Ovary (tissue), 7 donors: ENCODE measurements at regions not wholly inside any gene's neighbourhood (a gene's known extent, or its start where the extent isn't known, plus 50 kb on each side); places are given as distances from the start of the nearest gene placed in this dataset.

ENCODE experiments used
- DNase-seq, 5 donors: peaks; one replicate each; pipeline ENCODE4 v3.0.0-alpha.2; 2019 to 2020
- H3K27ac ChIP-seq, 2 donors: fragments of 200-600 bp; one replicate each; pipeline versions ENCODE4 v1.5.1 to v1.8.0; 2019 to 2022
- H3K27me3 ChIP-seq: fragments of 200-600 bp; one replicate; pipeline ENCODE4 v1.8.0; 2022
- H3K36me3 ChIP-seq: fragments of 200-600 bp; sonication (generic); one replicate; pipeline ENCODE4 v1.5.1; 2019
- H3K4me1 ChIP-seq: one replicate; pipeline ENCODE4 v1.8.1; 2013; ENCODE audit warnings: mild to moderate bottlenecking, moderate library complexity; ENCODE audit not compliant: insufficient read depth
- H3K4me3 ChIP-seq: fragments of 200-600 bp; sonication (generic); one replicate; pipeline ENCODE4 v1.5.1; 2017
- H3K9me3 ChIP-seq, 2 donors: fragments of 200-600 bp in 1 of 2; sonication (generic) in 1 of 2; one replicate each; pipeline versions ENCODE4 v1.5.1 to v1.8.1; 2013 to 2019; ENCODE audit warnings: mild to moderate bottlenecking in 1 of 2, moderate library complexity in 1 of 2
- EP300 ChIP-seq: sonication (generic); formaldehyde crosslinking; IDR thresholded peaks from one replicate; pipeline ENCODE4 v1.6.1; 2017; ENCODE audit warnings: antibody characterized with exemption
- POLR2A ChIP-seq: fragments of 450-650 bp; IDR thresholded peaks from one replicate; pipeline ENCODE4 v1.6.1; 2017; ENCODE audit warnings: antibody characterized with exemption, mild to moderate bottlenecking, moderate library complexity
- WGBS, 3 donors: extraction: QIAGEN DNeasy Blood & Tissue Kit in 1 of 3; methylation state at CpG; one replicate each; pipeline versions ENCODE4 v1.1.5 to v1.1.7; 2013 to 2017; 5-methylcytosine and 5-hydroxymethylcytosine counted together
- intact Hi-C, 4 donors: fragments of 100-400 bp; cut with DNase I; formaldehyde crosslinking; loops; one replicate each; pipeline versions ENCODE4 v1.11.0 to v1.15.1; 2022 to 2023
- TF ChIP-seq, protein P1 (sequence below), 3 donors: fragments of 450-650 bp in 2 of 3; fragments of 200-600 bp in 1 of 3; IDR thresholded peaks; one replicate each; pipeline versions ENCODE4 v1.5.1 to v1.8.0; 2016 to 2022; ENCODE audit warnings: antibody characterized with exemption in 3 of 3, mild to moderate bottlenecking in 1 of 3
- donor health status: DM: no; HTN: no; CAD: no; lungs with moderate emphysema.
- donor health status: DM: no; HTN: no; CAD: no.
- donor health status: Bipolar disorder and iron deficiency.
- donor health status: DM: no; HTN: no; CAD: no.
- donor health status: DM: yes; HTN: yes; CAD: no.

DNA sequence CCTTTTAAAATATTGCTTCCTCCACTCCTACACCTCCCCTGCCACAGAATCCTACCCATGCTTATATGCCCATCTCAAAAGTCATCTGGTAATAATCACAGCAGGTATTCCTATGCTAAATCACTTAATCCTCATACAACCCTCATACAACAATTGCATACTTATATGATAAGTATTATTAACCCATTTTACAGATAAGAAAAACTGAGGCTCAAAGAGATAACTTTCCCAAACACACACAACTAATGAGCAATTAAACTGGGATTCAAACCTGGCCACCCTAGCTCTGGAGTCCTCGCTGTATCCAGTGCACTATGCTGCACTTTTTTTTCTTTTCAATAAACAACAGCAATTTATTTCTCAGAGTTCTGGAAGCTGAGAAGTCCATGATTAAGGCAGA, 99.8 kb upstream of the TSPAN5 start:
- H3K4me1 ChIP-seq: no peaks in the 10 kb centered on the region
- no peak for DNase-seq
- no peaks in the 10 kb centered on the region for H3K9me3 ChIP-seq
- H3K4me3 ChIP-seq: no peak overlapping the region
- WGBS, 3 donors: 92 to 97% (median 97%) methylated on average over 1 of the region's 1 CpG
- no peaks in the 10 kb centered on the region for H3K36me3 ChIP-seq
- intact Hi-C loops: no loop called here
- no peak overlapping the region for H3K27ac ChIP-seq
- no peaks in the 10 kb centered on the region for H3K27me3 ChIP-seq
- TF ChIP-seq, protein P1, sequence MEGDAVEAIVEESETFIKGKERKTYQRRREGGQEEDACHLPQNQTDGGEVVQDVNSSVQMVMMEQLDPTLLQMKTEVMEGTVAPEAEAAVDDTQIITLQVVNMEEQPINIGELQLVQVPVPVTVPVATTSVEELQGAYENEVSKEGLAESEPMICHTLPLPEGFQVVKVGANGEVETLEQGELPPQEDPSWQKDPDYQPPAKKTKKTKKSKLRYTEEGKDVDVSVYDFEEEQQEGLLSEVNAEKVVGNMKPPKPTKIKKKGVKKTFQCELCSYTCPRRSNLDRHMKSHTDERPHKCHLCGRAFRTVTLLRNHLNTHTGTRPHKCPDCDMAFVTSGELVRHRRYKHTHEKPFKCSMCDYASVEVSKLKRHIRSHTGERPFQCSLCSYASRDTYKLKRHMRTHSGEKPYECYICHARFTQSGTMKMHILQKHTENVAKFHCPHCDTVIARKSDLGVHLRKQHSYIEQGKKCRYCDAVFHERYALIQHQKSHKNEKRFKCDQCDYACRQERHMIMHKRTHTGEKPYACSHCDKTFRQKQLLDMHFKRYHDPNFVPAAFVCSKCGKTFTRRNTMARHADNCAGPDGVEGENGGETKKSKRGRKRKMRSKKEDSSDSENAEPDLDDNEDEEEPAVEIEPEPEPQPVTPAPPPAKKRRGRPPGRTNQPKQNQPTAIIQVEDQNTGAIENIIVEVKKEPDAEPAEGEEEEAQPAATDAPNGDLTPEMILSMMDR (IDR thresholded peaks at IDR 0.05): no peak
- TF ChIP-seq POLR2A (no peak), EP300 (no peak)

DNA sequence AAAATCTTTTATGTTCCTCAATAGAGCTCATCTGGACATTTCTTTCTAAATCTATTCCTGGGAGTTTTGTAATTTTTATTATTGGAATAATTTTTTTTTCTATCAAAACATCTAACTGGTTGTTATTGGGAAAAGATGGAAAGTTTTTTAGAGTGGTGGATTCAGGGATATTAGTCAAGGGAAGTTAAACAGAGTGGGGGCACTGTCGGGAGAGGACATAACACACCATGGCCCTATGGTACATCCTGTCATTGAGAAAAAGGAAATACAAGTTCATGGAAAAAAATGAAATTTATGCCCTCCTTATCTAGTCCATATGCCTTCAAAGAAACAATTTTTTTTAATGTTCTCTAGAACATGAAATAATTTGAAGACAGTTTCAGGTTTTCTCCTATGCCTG, 96.3 kb upstream of the TSPAN5 start:
- no peaks in the 10 kb centered on the region for H3K9me3 ChIP-seq
- 81 to 95% (median 87%) methylated on average over 1 of the region's 1 CpG for WGBS, 3 donors
- no peaks in the 10 kb centered on the region for H3K27me3 ChIP-seq
- DNase-seq: no peak
- no peaks in the 10 kb centered on the region for H3K36me3 ChIP-seq
- no peak overlapping the region for H3K4me3 ChIP-seq
- intact Hi-C loops: no loop called here
- H3K27ac ChIP-seq: no peak overlapping the region
- no peaks in the 10 kb centered on the region for H3K4me1 ChIP-seq
- TF ChIP-seq, protein P1 (IDR thresholded peaks at IDR 0.05): no peak
- TF ChIP-seq POLR2A (no peak), EP300 (no peak)

DNA sequence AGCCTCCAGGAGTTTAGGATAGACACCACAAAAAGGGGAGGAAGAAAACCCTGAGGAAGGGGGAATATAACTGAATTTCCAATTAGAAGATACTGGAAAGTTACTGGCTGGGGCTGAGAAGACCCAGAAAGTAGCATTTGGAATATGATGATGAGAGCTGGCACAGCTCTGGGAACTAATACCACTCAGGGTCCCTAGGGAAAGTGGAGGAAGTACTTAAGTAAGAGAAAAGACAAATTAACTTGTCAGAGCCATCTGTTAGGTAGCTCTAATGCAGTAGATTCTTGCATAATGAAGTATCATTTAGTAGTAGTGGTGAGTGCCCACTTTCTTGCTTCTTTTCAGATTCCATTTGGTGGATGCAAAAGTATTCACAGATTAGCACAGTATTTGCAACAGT, 90.8 kb upstream of the TSPAN5 start:
- Histone ChIP-seq H3K27ac (no peak overlapping the region), H3K4me3 (no peak overlapping the region), H3K27me3 (no peaks in the 10 kb centered on the region), H3K9me3 (no peaks in the 10 kb centered on the region), H3K36me3 (no peaks in the 10 kb centered on the region), H3K4me1 (no peaks in the 10 kb centered on the region)
- DNase-seq: no peak
- TF ChIP-seq, protein P1 (IDR thresholded peaks at IDR 0.05): no peak
- TF ChIP-seq EP300: no peak
- TF ChIP-seq POLR2A: no peak
- intact Hi-C loops: no loop called here

DNA sequence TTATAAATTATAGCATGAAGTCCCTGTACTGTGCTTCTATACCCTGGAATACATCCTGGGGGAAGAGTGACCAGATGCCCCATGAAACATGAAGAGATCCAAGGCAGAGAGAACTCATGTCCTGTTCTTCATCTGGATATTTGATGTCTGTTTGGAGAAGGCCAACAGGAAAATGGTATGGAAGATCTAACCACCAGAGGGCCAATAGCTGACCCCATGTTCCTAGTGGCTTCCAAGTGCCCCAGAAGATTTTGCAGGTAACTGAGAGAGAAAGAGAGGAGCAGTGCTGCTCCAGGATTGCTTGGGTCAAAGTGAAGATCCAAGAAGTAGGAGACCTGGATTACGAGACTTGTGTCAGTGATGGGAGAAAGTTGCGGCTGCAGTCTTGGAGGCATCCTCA, 90.2 kb upstream of the TSPAN5 start:
- no peaks in the 10 kb centered on the region for H3K27me3 ChIP-seq
- TF ChIP-seq, protein P1 (IDR thresholded peaks at IDR 0.05): no peak
- no peak for TF ChIP-seq EP300
- no peak for TF ChIP-seq POLR2A
- 97 to 100% (median 100%) methylated on average over 2 of the region's 2 CpGs for WGBS, 3 donors

More for the DNA sequence above, 90.2 kb upstream of the TSPAN5 start:
- no peak for DNase-seq
- intact Hi-C loops: no loop called here
- no peaks in the 10 kb centered on the region for H3K9me3 ChIP-seq
- no peak overlapping the region for H3K27ac ChIP-seq
- no peaks in the 10 kb centered on the region for H3K4me1 ChIP-seq
- no peaks in the 10 kb centered on the region for H3K36me3 ChIP-seq
- no peak overlapping the region for H3K4me3 ChIP-seq
